Stimulated activated CD4-positive, alpha-beta T cell treated with anti-CD3 and anti-CD28 coated beads, Interleukin-2, amount 100 ng/mL, for 24 hours (primary cell): ENCODE measurements at regions not wholly inside any gene's neighbourhood (a gene's known extent, or its start where the extent isn't known, plus 50 kb on each side); places are given as distances from the start of the nearest gene placed in this dataset.
"Not testable (repeated sequence)": the region's sequence is repeated elsewhere in the genome, so short reads cannot be mapped to it uniquely, and the experiment has no call there.

ENCODE experiments used
- DNase-seq, 2 donors: peaks; one replicate each; pipeline ENCODE4 v3.0.0-alpha.2; 2020

GRCh38 chr21:23812485-23812884 lies 1794.8 kb downstream of the MRPL39 start:
- DNase-seq, result no peak

DNA sequence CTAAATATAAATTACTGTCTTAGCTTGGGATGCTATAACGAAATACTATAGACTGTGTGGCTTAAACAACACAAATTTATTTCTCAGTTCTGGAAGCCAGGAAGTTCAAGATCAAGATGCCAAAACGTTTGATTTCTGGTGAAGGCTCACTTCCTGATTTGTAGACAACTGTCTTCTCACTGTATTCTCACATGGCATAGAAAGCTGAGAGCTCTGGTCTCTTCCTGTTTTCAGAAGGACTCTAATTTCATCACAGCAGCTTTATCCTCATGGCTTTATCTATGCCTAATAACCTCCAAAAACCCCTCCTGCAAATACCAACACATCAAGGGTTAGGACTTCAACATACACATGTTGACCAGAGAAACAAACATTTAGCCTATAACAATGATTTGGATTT lies 1795.5 kb downstream of the MRPL39 start:
- no peak for DNase-seq

DNA sequence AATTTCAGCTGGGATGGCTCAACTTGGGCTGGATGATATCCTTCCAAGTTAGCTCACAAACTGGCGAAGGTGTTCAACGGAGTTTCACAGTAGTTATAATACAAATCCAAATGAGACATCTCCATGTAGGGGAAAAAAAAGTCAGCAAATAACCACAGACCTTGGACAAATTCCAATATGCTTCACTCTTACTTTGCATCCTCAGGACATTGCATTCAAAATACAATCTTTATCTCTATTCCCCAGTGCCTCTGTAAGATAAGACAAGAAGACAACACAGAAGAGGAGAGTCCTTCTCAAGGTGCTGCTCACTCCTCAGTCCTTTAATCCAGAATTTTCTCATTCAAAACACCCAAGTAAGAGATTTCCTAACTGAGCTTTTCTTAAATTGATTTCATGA lies 1797.7 kb downstream of the MRPL39 start:
- no peak for DNase-seq

- DNase-seq, result not testable (repeated sequence)
Observed at GRCh38 chr21:23806966-23807548, 1800.2 kb downstream of the MRPL39 start.

- no peak for DNase-seq
Observed at GRCh38 chr21:23804866-23805265, 1802.4 kb downstream of the MRPL39 start.

DNA sequence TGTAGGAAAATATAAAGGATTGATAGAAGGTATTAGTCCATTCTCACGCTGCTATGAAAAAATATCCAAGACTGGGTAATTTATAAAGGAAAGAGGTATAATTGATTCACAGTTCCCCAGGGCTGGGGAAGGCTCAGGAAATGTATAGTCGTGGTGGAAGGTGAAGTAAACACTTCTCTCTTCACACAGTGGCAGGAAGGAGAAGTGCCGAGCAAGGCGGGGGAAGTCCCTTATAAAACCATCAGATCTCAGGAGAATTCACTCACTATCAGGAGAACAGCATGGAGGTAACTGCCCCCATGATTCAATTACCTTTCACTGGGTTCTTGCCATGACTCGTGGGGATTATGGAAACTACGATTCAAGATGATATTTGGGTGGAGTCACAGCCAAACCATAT lies 1806.0 kb downstream of the MRPL39 start:
- no peak for DNase-seq

GRCh38 chr21:23799376-23799775 lies 1807.9 kb downstream of the MRPL39 start:
- no peak for DNase-seq

- DNase-seq, result no peak
Observed at GRCh38 chr21:23792300-23792699, 1815.0 kb downstream of the MRPL39 start.

DNA sequence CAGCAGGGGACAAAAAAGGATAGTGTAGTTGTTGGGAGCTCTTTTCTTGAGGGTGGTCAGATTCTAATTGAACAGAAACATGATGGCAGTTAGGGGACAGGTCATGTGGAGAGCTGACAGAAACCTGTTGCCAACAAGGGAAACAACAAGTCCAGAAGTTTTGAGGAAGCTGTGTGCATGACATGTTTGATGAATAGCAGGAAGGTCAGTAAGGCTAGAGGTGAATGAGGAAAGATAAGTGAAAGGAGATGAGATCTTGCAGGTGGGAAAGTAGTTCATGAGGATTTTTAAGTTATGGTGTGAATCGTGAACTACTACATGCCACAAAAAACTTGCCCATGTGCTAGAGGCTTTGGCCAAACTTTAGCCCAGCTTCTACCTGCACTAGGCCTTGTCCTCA lies 1817.4 kb downstream of the MRPL39 start:
- no peak for DNase-seq

DNA sequence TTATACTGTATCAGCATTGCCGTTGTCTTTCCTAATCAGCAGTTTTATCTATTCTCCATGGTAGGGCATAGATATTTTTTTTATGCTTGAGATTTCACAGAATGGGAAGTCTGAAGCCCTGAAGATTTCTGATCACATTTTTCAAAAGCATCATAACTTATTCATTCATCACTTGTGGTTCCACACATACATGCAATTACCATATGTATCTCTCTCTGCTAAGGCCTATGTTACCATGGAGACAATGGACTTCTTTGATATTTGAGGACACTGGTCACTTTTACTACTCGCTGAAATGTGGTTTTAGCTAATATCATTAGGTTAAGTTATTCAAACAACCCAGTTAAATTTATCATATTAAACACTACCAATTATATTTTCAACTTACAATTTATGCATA lies 1827.0 kb downstream of the MRPL39 start:
- no peak for DNase-seq

DNA sequence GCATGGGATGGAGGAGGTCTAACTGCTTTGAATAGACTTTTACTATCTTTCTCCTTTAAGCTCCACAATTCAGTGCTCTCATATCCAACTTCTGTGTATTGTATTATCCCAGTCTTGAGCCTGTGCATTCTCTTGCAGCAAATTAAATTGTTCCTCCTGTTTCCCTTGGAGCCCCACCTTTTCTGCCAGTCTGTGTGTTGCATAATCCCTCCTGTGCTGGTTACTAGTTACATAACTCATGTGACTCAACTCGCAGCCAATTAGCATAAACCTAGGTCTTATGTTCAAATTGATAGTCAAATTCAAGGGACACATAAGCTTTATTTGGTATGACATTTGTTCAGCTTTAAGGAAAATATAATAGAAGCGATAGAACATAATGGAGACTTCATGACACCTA lies 1863.5 kb downstream of the MRPL39 start:
- no peak for DNase-seq

- no peak for DNase-seq
Observed at GRCh38 chr21:23740463-23740862, 1866.8 kb downstream of the MRPL39 start.

- DNase-seq, result no peak
Observed at GRCh38 chr21:23732776-23733175, 1874.5 kb downstream of the MRPL39 start.

DNA sequence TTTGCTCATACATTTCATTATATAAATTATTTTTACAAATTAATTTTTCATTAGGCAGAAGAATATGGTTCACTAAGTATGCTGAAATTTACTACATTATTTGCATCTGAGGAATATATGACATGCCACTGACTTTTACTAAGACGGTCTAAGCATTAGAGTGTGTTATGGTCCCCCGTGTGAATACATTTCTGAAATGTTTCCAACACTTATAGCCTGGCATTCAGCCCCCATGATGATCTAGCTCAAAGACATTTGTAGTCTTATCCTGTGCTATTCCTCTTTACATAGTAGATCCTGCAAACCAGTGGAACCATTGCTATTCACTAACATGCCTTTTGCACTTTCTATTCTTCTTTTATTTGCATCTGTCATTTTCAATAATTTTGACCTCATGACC lies 1878.0 kb downstream of the MRPL39 start:
- no peak for DNase-seq

- DNase-seq, result no peak
Observed at GRCh38 chr21:23725576-23725975, 1881.7 kb downstream of the MRPL39 start.

- DNase-seq, result no peak
Observed at GRCh38 chr21:23718446-23719285, 1888.6 kb downstream of the MRPL39 start.

GRCh38 chr21:23712166-23712565 lies 1895.1 kb downstream of the MRPL39 start:
- DNase-seq, result no peak

DNA sequence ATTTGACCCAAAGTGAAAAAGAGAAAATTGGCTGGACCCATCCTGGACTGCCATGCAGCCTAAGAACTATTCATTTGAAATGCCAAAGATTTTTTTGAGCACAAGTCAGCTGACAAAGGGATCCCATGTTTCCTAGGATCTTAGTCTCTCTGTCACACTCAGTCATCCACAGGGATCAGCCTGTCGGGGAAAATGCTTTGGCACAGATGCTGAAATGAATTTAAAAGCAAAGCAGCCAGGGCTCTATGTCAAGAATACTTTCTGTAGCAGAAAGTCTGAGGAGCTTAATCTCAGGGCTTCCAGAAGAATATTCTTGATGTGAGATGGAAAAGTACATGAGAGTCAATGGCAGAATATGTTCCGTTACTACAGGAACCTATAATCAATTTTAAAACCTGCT lies 1900.8 kb downstream of the MRPL39 start:
- DNase-seq, result no peak

DNA sequence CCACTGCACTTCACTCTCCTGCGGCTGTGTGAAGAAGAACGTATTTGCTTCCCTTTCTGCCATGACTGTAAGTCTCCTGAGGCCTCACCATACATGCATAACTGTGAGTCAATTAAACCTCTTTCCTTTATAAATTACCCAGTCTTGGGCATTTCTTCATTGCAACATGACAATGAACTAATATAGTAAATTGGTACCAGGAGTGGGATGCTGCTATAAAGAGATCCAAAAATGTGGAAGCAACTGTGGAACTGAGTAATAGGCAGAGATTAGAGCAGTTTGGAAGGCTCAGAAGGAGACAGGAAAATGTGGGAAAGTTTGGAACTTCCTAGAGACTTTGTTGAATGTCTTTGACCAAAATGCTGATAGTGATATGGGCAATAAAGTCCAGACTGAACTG lies 1907.9 kb downstream of the MRPL39 start:
- no peak for DNase-seq

DNA sequence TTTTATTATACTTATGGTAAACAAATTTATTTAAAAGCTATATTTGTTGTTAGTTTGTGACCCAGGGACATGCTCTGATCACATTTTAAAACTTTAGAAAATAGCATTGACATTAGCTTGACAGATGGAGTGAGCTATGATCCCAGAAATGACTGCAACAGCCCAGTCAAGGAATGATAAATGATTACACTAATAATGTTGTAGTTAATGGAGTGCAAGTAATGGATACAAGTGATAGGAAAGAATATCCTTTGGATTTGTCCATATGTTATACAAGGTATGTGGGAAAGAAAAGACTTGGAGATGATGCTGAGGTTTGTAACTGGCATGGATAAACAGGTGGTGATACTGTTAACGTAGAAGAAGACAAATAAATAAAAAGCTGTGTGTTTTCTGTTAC lies 1908.7 kb downstream of the MRPL39 start:
- no peak for DNase-seq

DNA sequence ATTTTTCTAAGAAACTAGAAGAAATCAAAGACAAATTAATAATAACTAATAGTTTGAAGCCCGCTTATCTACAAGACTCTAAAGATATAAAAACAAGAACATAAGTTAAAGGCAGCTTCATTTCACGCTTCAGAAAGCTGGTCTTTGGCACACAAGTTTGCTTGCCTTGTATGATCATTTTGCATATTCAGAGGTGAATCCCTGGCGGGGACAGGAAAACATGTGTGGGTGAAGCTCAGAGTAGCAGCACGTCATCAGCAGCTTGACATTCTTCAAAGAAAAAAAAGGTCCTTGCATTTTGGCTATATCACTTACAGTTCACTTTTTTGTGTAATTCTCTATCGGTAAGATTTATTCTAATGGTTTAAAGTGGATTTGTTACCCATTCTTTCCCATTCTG lies 1911.8 kb downstream of the MRPL39 start:
- DNase-seq, result no peak

DNA sequence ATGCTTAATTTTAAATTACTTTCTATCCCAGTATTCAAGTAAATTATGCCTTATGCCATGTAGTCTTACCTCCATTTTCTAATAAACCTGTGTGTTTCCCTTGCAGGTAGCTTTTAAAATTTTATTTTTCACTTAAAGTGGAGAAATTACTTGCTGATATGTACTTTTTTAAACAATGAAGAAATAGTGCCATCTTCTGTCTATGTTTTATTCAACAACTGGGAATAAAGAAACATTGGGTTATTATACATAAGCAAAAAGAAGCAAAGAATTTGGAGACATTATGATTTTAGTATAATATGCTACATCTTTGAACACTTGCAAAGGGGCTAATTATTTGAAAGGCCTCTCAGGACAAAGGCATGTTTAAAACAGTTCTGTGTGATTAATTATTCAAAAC lies 1912.9 kb downstream of the MRPL39 start:
- no peak for DNase-seq

DNA sequence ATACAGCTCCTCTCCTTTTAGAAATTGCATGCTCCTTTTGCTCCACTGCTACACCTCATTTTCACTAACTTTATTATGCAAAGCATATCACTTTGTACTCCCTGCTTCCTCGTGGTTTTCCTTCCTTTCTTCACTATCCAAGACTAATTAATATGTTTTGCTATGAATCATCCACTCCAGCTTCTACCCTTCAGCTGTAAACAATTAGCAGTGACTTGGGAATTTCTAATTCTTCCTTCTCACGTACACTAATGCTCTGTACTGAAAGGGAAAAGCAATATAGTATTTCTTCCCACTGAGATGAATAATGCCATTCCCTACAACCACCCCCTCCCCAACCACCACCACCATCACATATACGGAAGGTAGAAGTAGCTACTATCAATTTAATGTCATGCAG lies 1917.0 kb downstream of the MRPL39 start:
- no peak for DNase-seq

DNA sequence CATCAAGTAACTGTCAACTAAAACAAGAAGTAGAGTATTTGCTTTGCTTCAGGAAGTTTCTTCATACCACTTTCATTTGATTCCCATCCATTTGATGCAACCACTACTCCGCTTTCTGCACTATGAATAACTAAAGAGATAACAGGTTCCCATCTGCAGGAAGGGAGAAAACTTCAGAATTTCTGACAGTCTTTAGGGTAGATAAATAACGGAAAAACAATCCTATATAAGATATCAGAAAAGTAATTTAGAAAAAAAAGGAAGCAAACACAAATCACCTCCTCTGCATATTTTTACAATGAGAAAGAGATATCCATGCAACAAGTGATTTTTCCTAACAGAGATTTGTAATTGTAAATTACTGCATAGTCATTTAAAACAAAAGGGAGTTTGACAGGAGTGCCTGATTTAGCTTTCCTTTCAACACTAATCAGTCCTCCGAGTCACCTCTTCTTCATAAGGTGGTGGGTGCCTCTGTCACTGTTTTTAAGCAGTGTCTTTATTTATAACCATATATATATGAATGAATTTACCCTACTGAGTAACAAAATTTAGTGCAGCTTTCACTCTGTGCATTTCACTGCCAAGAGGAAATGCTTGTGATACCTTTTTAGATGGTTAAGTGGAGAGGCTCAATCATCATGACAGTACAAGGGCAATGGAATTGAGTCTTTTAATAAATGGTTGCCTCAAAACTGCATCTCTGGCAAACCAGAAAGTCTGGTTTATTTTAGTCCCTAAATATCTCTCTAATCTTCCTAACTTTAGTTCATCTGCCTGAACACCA lies 1920.4 kb downstream of the MRPL39 start:
- DNase-seq, result no peak
